A673 (cell line): ENCODE measurements at regions not wholly inside any gene's neighbourhood (a gene's known extent, or its start where the extent isn't known, plus 50 kb on each side); places are given as distances from the start of the nearest gene placed in this dataset.

Experiments used
- BruUV-seq: library from RNA; stranded (reverse); fragments of 400-500 nt; replicated peaks from 2 replicates; lab custom pipeline; 2021; lab: Mats Ljungman, UMichigan
- CTCF ChIA-PET: fragments of 300-600 bp; sonication (Branson Sonifier 250); formaldehyde crosslinking; loops from one replicate; lab custom pipeline; 2022; ENCODE audit warnings: antibody characterized with exemption; lab: Charles Lee
- POLR2A ChIA-PET: fragments of 300-600 bp; sonication (Branson Sonifier 250); formaldehyde crosslinking; loops from one replicate; lab custom pipeline; 2022; ENCODE audit warnings: antibody characterized with exemption; ENCODE audit not compliant: low non-redundant PET; lab: Charles Lee
- DNase-seq: peaks from one replicate; pipeline ENCODE4 v3.0.0-alpha.2; 2015; ENCODE audit warnings: low spot score
- H3K27ac ChIP-seq: fragments of 200-600 bp; sonication (generic); 2 replicates; pipeline ENCODE4 v1.5.1; 2016; ENCODE audit warnings: mixed run types, low read depth, mild to moderate bottlenecking, mixed read lengths, antibody characterized with exemption, low read length; ENCODE audit not compliant: poor library complexity, severe bottlenecking
- H3K27me3 ChIP-seq: fragments of 200-600 bp; sonication (generic); replicated peaks from 2 replicates; pipeline ENCODE4 v1.6.1; 2017; ENCODE audit warnings: mixed run types, low read depth, mild to moderate bottlenecking, mixed read lengths, antibody characterized with exemption, low read length; ENCODE audit not compliant: insufficient read depth, poor library complexity
- H3K36me3 ChIP-seq: fragments of 200-600 bp; sonication (generic); 2 replicates; pipeline ENCODE4 v1.6.1; 2016; ENCODE audit warnings: mixed run types, mild to moderate bottlenecking, mixed read lengths, antibody characterized with exemption, low read length; ENCODE audit not compliant: insufficient read depth, poor library complexity, severe bottlenecking
- H3K4me1 ChIP-seq: fragments of 200-600 bp; sonication (generic); 2 replicates; pipeline ENCODE4 v1.6.1; 2017; ENCODE audit warnings: mixed run types, mild to moderate bottlenecking, mixed read lengths, antibody characterized with exemption, low read length; ENCODE audit not compliant: insufficient read depth, poor library complexity, severe bottlenecking
- H3K4me3 ChIP-seq: fragments of 200-600 bp; sonication (generic); 2 replicates; pipeline ENCODE4 v1.5.1; 2016; ENCODE audit warnings: low read depth, mixed run types, mild to moderate bottlenecking, mixed read lengths, low read length; ENCODE audit not compliant: poor library complexity, severe bottlenecking
- H3K9me3 ChIP-seq: fragments of 200-600 bp; sonication (generic); 2 replicates; pipeline ENCODE4 v1.6.1; 2016; ENCODE audit warnings: mixed run types, low read depth, mild to moderate bottlenecking, mixed read lengths, antibody characterized with exemption, low read length; ENCODE audit not compliant: poor library complexity, severe bottlenecking
- EZH2 ChIP-seq: fragments of 200-600 bp; sonication (generic); IDR thresholded peaks from 2 replicates; pipeline ENCODE4 v1.6.1; 2017; ENCODE audit warnings: borderline replicate concordance, low read depth, mild to moderate bottlenecking, mixed read lengths, antibody characterized with exemption, low read length; ENCODE audit not compliant: poor library complexity, severe bottlenecking
- intact Hi-C: fragments of 100-400 bp; cut with micrococcal nuclease; formaldehyde crosslinking; loops from one replicate; pipeline ENCODE4 v1.10.0; 2022; ENCODE audit not compliant: unreplicated experiment
- TF ChIP-seq, protein P1 (sequence below): fragments of 300-800, 200-600 bp; sonication (generic); conservative IDR thresholded peaks from 2 replicates; pipeline ENCODE4 v1.5.1; 2017; ENCODE audit warnings: low read depth, mild to moderate bottlenecking, antibody characterized with exemption, low read length, moderate library complexity, mixed read lengths

DNA sequence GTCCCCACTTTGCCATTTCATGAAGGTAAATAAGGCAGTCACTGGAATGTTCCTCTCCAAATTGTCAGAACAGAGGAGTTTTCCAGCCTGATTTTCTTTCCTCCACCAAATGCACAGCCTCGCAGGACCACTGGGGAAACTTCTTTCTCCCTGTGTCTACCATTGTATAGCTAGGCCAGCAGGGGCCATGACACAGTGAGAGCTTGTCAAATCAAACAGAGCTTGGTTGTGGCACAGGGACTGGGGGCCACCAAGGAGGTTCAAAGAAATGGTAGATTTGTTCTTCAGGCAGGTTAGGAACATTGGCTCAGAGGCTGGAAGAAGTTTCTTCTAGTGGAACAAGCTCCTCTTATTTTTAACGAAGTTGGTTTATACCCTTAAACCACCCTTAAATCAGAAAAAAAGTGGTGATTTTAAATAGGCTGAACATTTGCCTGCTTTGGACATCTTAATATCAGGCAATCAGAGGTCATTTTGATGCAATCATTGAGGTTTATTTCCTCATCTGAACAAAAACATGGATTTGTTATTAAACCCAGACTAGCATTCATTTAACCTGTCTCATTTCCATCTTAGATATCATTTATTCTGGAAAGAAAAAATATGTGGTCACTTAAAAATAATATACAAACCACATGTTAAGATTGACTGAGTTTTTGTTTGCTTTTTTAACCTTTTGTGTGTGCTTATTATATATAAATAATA is 105.6 kb downstream of the GTPBP8 start:
- H3K27ac ChIP-seq: no peak overlapping the region
- no peaks in the 10 kb centered on the region for H3K27me3 ChIP-seq
- intact Hi-C loops: no loop called here
- DNase-seq: no peak
- H3K4me1 ChIP-seq: no peaks in the 10 kb centered on the region
- H3K9me3 ChIP-seq: no peaks in the 10 kb centered on the region
- no peak for TF ChIP-seq EZH2
- TF ChIP-seq, protein P1, sequence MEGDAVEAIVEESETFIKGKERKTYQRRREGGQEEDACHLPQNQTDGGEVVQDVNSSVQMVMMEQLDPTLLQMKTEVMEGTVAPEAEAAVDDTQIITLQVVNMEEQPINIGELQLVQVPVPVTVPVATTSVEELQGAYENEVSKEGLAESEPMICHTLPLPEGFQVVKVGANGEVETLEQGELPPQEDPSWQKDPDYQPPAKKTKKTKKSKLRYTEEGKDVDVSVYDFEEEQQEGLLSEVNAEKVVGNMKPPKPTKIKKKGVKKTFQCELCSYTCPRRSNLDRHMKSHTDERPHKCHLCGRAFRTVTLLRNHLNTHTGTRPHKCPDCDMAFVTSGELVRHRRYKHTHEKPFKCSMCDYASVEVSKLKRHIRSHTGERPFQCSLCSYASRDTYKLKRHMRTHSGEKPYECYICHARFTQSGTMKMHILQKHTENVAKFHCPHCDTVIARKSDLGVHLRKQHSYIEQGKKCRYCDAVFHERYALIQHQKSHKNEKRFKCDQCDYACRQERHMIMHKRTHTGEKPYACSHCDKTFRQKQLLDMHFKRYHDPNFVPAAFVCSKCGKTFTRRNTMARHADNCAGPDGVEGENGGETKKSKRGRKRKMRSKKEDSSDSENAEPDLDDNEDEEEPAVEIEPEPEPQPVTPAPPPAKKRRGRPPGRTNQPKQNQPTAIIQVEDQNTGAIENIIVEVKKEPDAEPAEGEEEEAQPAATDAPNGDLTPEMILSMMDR: no peak
- no peaks in the 10 kb centered on the region for H3K36me3 ChIP-seq
- BruUV-seq: no TSS peak
- CTCF ChIA-PET: no interaction called here
- POLR2A ChIA-PET: no interaction called here
- H3K4me3 ChIP-seq: no peak overlapping the region

DNA sequence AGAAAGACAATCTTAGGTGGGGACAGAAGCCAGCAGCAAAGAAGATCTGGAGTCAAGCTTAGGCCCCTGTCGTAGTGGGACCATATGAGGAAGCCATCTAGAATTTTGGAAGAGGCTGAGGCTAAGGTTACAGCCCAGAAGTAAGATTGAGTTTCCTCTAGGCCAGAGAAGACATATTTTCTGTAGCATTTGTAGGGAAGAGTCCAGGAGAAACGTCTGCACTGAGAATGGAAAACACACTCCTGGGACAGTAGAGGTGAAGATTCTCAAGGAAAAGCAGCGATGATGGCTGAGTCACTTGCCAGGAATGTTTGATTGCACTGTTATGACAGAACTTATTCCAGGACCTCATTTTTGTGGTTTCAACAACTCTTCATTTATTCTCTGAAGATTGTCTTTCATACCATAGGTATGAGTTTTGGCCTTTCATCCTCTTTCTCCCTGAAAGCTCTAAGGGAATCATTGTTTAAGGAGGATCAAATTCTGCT is 107.2 kb downstream of the GTPBP8 start:
- ChIA-PET CTCF (no interaction called here), POLR2A (interaction anchor here (0.6 kb wide), 1 partner anchor 10 kb away, joined by 8 read pairs; no protein-coding TSS in a partner anchor)
- no TSS peak for BruUV-seq
- H3K4me3 ChIP-seq: no peak overlapping the region
- H3K27ac ChIP-seq: no peak overlapping the region
- TF ChIP-seq, protein P1: no peak
- no peak for TF ChIP-seq EZH2
- H3K4me1 ChIP-seq: no peaks in the 10 kb centered on the region
- H3K9me3 ChIP-seq: no peaks in the 10 kb centered on the region
- intact Hi-C loops: no loop called here
- no peak for DNase-seq
- H3K36me3 ChIP-seq: no peaks in the 10 kb centered on the region
- H3K27me3 ChIP-seq: no peaks in the 10 kb centered on the region

DNA sequence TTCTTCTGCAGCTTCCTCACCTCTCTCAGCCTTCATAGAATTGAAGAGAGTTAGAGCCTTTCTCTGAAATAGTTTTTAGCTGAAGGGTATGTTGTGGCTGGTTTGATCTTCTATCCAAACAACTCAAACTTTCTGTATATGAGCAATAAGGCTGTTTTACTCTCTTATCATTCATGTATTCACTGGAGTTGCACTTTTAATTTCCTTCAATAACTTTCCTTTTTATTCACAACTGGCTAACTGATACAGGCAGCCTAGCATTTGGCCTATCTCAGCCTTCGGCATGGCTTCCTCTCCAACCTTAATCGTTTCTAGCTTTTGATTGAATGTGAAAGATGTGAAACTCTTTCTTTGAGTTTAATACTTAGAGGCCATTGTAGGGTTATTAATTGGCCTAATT is 109.3 kb downstream of the GTPBP8 start:
- no peaks in the 10 kb centered on the region for H3K36me3 ChIP-seq
- DNase-seq: no peak
- no peak overlapping the region for H3K4me3 ChIP-seq
- no peaks in the 10 kb centered on the region for H3K27me3 ChIP-seq
- no peaks in the 10 kb centered on the region for H3K9me3 ChIP-seq
- TF ChIP-seq, protein P1: no peak
- TF ChIP-seq EZH2: no peak
- ChIA-PET POLR2A (interaction anchor here (0.6 kb wide), 1 partner anchor 56 kb away, joined by 4 read pairs; no protein-coding TSS in a partner anchor), CTCF (no interaction called here)
- H3K4me1 ChIP-seq: peaks cover 5% of the 10 kb centered on the region
- intact Hi-C loops: no loop called here
- H3K27ac ChIP-seq: no peak overlapping the region
- BruUV-seq: no TSS peak
